Left renal pelvis (tissue), 4 donors: ENCODE measurements at regions not wholly inside any gene's neighbourhood (a gene's known extent, or its start where the extent isn't known, plus 50 kb on each side); places are given as distances from the start of the nearest gene placed in this dataset.
"Not testable (repeated sequence)": the region's sequence is repeated elsewhere in the genome, so short reads cannot be mapped to it uniquely, and the experiment has no call there.

ENCODE experiments used
- DNase-seq, 4 donors: peaks; one replicate each; pipeline ENCODE4 v3.0.0-alpha.2; 2013; ENCODE audit warnings: low read depth in 4 of 4, low spot score in 3 of 4

DNA sequence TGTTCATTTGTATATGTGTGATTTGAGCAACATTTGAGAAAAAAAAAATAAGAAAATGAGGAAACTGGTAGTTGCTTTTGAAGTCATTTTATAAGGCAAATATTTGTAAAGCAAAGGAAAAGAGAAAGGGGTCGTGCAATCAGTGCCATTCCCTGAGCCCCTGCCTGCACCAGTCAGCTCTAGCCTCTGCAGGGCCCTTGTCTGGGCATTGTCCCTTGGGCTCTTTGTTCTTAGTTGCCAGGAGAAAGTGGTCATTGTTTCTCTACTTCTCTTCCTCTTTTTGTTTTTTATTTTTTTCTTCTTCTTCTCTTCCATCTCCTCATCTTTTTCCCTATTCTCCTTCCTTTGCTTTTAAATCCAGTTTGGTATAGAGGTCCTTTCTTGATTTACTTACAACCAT, 175.3 kb upstream of the CREB1 start:
- DNase-seq, result no peak

DNA sequence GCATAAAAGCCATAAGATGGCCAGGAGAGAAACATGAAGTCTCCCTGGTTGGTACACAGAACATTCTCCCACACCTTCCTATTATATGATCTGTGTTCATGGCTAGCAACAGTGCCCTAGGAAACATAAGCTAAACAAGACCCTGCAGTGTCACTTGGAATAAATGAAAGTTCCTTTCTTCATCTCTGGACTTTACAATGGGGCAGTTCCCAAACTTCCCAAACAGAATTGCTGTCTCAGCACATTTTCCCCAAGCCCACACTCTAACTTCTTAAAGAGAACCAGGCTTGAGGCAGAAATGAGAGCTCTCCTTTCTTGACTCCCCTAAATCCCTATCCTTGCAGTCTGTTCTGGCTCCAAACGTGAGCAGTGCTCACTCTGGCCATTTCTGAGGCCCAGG, 173.2 kb upstream of the CREB1 start:
- no peak for DNase-seq

DNA sequence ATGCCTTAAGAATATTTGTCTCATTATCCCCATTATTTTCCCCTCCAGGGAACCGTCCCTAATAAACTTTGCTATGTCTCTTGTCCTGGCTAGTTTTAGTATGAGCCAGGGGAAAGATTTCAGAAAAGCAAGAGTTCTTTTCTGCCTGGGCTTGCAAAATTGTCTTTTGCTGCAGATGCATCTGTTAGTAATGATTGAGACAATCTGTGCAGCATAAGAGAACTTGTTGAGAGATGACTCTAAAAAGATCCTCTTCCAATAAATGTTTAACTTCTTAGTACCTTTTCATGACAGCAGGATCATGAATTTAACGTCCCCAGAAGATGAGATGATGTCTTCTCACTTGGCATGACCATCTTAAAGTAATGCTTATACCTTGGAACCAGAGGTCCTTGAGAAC, 172.5 kb upstream of the CREB1 start:
- no peak for DNase-seq

DNA sequence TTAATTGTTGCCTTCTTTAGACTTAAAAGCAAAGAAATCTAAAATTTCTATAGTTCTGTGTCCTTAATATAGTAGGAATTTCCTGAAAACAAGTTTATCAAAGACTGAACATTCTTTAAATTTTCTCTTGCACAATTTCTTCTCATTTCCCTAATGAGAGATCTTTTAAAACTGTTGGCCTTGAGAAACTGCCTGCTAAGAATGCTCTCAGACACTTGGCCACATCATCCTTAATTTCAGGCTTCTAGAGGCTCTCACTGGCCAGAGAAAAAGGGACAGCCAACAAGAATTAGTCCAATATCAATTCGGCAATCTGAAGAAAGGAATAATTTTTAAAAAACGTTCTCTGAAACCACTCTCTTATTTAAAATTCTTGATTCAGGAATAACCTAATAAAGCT, 167.0 kb upstream of the CREB1 start:
- no peak for DNase-seq

DNA sequence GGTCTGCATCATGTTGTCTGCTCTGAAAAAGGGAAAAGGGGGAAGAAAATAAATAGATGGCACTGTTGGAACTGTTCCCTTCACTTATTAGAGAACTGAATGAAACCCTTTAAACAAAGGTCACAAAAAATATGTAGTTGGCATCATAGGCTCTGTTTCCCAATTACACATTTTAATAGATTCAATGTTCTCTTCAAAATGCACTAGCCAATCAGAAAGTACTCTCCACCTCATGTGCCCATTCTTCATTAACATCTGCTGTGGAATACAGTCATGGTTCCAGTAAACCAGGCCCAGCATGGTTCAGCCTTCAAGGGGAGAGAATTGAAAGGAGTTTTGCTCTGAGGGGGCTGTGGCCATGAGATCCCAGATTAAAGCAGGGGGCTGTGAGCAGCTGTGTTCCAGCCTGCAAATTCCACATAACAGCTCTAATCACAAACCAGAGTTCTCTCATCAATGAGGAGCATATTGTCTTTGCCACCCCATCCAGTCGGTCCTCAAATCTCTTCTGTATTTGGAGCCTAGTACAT, 165.9 kb upstream of the CREB1 start:
- DNase-seq, result no peak

DNA sequence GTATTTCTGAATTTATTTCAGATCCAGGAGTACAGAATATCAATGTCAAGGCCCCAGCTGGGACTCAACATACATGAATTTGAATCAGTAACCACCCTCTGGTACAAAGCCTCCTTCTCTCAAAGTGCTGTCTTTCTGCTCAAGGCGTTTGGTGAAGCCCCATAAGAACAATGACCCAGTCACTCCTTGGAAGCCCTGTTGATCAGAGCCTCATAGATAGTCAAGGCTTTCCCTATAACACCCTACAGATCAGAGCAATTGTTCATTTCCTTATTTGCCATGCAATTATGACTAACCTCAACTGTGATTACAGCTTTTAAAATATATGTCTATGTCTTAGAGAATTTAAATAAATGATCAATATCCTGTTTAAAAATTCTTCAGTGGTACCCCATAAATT, 159.1 kb upstream of the CREB1 start:
- DNase-seq, result no peak

DNA sequence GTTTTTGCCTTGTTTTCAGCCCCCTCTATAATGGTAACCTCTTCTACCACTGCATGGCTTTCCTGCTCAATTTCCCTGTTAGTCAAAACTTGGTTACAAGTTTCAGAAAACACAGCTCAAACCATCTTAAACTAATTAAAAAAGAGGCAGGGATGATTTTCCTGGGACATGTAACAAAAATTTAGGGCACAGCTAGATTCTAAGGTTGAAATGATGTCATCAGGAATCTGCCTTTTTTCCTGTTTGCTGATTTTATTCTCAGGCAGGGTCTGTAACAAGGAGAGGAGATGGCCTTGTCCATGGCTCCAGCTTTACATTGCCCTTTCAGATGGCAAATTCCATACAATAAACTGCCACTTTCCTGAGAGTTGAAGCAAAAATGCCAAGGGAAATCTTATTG, 157.9 kb upstream of the CREB1 start:
- no peak for DNase-seq

DNA sequence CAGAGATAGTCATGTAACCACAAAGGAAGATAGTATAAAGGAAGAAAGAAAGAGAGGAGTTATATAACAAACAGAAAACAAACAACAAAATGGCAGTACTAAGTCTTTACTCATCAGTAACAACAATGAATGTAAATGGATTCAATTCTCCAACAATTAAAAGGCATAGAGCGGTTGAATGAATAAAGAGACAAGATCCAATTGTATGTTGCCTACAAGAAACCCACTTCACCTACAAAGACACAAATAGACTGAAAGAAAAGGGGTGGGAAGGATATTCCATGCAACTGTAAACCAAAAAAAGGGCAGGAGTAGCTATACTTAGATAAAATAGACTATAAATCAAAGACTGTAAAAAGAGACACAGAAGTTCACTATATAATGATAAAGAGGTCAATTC, 157.3 kb upstream of the CREB1 start:
- no peak for DNase-seq

DNA sequence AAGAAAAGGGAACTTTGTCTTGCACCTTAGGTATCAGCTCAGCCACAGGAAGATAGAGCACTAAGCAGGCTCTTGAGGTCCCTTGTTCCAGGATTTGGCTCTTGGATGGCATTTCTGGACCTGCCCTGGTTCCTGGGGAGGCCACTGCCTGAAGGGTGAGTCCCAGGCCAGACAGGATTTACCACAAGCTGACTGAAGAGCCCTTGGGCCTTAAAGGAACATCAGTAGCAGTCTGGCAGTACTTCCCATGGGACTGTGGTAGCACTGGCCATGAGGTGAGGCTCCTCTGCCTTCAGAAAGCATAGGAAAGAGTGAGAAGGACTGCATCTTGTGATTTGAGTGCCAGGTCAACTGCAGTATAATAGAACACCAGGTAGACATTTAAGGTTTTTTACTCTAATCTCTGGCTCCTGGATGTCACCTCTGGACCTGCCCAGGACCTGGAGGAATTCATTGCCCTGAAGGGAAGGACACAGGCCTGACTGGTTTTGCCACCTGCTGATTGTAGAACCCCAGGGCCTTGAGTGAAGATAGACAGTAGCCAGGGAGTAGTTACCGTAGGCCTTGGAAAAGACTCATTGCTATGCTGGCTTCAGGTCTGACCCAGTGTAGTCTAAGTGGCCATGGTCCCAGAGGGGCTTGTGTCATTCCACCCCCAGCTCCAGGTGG, 154.4 kb upstream of the CREB1 start:
- DNase-seq, result no peak

DNA sequence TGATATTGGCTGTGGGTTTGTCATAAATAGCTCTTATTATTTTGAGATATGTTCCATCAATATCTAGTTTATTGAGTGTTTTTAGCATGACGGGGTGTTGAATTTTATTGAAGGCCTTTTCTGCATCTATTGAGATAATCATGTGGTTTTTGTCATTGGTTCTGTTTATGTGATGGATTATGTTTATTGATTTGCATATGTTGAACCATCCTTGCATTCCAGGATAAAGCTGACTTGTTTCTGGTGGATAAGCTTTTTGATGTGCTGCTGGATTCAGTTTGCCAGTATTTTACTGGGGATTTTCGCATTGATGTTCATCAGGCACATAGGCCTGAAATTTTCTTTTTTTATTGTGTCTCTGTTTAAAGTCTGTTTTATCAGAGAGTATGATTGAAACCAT, 151.1 kb upstream of the CREB1 start:
- not testable (repeated sequence) for DNase-seq

DNA sequence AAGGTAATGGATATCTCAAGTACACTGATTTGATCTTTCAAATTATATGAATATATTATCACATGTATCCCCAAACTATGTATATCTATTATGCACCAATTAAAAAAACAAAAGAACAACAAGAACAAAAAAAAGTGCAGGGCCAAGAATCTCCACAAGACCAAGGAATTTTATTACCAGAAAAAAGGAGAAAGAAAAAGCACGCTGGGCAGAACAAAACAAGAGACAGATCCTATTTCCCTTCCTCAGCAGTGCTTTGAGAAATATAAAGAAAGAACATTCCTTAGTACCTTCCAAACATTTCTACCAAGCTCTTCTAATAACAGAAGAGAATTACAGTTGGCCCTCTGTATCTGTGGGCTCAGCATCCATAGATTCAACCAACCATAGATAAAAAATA, 144.7 kb upstream of the CREB1 start:
- no peak for DNase-seq

DNA sequence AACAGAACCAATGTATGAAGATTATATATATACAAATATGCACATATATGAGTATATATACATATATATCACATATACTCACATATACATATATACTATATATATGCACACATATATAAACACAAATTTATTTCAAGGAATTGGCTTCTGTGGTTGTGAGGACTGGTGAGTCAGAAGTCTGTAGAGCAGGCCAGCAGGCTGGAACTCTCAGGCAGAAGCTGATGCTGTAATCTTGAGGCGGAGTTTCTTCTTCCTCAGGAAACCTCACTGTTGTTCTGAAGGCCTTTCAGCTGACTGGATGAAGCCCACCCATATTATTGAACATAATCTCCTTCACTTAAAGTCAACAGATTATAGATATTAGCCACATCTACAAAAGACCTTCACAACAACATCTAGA, 143.9 kb upstream of the CREB1 start:
- no peak for DNase-seq

DNA sequence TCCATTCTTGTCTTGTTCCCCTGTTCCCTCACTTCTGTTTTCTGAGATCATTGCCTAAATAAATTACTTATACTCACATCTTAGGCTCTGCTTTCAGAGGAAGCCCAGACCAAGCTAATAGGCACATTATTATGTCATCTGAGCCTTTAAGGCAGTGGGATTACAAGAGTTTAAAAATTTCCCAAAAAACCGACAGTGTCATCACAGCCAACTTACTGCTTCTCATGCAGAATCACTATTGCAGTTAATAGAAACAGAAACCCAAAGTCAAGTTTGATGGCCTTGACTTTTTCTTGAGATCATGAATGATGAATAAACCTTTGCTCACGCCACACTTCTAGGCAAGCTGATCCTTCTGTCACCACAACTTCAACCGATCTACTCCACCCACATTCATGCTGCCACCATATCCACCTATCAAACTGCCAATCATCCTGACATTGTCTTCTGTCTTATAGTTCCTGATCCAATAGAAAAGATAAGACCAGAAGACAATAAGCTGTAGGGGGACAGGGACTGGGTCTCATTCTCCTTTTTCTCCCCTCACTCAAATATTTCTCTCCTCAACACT, 142.7 kb upstream of the CREB1 start:
- no peak for DNase-seq

DNA sequence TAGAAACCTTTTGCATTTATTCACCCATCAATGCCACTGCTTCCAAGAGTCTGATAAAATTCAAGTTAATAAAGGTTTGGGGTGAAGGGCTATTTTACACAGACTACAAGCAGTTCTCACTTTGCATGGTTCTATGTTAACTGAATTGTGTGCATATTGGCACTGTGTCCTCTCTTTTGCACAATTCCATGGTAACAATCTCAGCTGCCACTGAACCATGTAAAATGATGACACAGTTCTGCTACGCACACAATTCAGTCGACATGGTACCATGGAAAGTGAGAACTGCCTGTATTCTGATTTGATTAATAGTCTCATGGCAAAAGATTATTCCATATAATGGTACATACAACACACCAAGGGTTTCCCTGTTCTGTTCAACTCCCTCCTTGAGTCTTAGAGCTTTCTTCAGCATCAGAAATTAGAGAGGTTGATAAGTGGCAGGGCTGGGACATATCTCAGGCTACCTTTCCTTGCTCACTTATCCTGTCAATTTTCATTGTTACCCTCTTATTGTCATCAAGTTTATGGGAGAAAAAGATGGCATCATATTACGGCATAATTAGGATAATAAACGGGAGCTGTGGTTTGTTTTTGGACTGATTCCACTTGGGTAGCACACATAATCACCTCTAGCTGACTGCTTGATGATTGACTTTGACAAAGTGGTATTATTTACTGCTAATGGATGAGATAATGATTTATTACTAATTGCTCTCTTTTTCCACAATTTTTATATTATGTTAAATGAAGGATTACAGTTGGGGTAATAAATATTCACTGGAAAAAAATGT, 139.3 kb upstream of the CREB1 start:
- DNase-seq, result no peak

DNA sequence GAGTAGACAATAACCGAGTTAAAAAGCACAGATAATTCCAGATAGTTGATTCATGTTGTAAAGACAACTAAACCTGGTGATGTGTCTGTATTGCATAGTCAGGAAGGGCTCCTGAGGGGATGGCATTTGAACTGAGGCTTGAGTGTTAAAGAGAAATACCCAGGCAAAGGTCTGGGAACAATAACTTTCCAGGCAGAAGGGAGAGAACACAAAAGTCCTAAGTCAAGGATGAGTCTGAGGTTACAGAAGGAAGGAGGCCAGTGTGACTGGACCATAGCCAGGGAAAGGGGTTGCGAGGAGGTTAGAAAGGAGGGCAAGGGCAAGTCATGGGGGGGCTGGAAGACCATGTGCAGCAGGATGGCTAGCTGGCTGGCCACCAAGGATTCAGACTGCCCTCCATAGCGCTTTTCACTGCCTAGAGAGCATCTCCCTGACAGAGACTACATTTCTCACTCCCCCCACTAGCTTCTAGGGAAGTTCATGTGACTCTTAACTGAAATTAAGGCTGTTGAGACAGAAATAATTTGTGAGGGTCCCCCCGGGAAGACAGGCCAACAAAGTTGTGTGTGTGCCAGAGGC, 135.5 kb upstream of the CREB1 start:
- DNase-seq, result no peak

DNA sequence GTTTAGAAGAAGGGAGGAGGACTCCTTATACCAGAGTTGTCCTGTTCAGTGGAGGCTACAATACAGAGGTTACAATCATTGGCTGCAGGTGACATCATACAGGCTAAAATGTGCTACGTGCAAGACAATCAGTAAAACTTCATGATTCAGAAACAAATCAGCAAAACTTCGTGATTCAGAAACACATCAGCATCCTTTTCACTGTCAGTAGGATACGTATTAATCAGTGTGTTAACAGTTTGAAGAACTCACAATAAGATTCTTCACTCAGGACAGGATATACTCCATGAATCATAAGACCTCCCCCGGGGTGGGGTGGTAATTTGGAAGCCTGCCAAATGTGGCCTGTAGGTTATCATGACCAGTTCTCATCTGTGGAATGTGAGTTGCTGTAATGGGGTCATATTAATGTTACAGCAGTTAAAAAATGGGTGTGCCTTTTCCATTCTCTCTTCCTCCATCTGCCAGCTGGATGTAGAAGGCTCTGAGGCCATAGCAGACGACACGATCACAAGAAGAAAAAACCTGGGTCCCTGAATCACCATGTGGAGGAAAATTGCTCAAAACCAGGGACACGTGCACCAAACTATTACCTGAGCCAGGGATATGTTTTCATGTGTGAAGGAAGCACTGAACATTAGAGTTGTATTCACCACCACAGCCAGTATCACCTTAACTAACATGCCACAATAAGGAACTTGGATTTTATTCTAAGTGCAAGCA, 134.8 kb upstream of the CREB1 start:
- no peak for DNase-seq

DNA sequence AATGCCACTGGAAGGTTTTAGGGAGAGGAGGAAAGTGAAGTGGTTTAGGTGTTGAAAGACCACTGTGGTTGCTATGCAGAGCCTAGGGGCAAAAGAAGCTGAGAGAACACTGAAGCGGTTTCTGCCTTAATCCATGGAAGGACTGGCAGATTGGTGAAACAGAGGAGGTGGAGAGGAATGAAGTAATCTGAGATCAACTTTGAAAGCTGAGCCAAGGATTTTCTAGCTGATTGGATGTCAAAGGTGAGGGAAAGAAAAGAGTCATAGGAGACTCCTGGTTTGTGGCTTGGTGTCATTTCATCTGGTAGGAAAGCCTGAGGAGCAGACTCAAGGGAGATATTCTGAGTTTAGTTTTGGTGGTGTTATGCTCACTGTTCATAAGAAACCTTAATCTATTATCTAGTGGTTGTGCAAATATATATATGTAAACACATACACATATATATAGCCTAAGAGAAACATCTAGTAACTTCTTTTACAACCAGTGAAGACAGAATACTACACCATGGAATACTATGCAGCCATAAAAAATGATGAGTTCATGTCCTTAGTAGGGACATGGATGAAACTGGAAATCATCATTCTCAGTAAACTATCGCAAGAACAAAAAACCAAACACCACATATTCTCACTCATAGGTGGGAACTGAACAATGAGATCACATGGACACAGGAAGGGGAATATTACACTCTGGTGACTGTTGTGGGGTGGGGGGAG, 134.1 kb upstream of the CREB1 start:
- DNase-seq, result no peak

DNA sequence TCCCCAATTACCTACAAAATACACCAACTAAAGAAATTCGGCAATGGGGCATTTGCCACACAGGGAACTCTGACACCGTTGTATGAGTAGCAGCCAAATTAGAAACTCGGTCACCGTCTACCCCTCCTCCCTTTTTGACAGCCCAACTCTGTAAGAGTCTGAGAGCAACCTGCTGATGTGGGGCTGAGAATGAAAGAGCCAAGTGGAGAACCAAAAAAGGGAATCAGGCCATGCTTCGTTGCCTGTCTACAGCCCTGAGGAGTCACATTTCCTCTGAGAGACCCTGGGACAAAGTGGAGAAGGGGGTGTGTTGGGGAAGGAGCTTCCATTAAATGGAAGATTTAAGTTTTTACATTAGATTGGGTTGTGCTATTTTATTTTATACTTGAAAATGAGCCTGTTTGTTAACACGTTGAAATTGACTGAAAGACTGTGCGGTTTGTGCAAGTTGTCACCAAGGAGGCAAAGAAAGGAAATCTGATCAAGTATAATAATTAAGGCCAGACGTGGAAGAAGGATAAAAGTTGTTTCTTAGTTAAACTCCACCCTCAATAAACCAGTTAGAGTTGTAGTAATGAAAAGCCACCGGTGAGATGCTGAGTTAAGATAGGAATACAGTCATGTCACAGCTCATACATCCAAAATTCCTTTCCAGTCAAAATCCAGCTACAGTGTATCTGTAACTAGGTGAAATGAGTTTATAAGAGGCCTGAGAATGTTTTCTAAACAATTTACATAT, 131.7 kb upstream of the CREB1 start:
- no peak for DNase-seq

DNA sequence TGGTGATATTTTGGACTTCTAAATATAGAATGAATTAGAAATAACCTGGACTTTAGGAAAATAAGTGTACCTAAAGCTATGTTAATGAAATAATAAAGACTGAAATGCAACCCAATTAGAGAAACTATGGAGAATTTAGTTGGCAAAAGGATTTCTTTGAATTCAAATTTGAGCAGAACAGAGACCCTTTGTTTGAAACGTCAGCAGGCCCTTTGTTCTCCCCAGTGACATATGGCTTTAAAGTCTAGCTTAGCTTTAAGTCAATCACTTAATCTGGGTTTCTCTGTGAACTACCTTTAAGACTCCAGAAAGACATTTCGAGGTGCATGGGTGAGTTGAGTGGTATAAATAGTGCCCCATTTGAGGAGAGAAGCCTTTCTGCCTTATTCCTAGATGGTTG, 130.5 kb upstream of the CREB1 start:
- DNase-seq, result no peak

DNA sequence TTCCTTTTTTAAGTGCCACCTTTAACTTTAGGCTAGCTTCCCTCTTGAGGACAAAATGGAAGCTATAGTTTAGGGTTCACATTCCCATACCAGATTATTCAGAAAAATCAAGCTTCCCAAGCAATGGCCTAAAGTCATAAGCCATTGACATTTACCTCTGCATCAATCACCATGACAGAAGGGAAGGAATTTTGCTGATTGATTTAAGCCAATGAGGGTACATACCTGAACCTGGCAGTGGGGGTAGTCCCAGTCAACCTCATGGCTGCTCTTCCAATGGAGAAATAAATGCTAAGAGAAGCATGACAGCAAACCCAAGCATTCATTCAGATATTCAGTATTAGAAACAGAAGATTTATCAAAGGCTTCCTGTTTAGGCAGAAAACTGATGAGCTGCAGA, 128.4 kb upstream of the CREB1 start:
- no peak for DNase-seq
